Ishikawa (cell line): ENCODE measurements at regions not wholly inside any gene's neighbourhood (a gene's known extent, or its start where the extent isn't known, plus 50 kb on each side); places are given as distances from the start of the nearest gene placed in this dataset.

Experiments
- CEBPB ChIP-seq: IDR thresholded peaks from 2 replicates; pipeline ENCODE4 v1.6.1; 2012
- CREB1 ChIP-seq: IDR thresholded peaks from 2 replicates; pipeline ENCODE4 v1.6.1; 2012; ENCODE audit warnings: low read depth
- EGR1 ChIP-seq: IDR thresholded peaks from 2 replicates; pipeline ENCODE4 v1.6.1; 2012
- EP300 ChIP-seq: IDR thresholded peaks from 2 replicates; pipeline ENCODE4 v1.6.1; 2012; ENCODE audit warnings: borderline replicate concordance
- RAD21 ChIP-seq: IDR thresholded peaks from 2 replicates; pipeline ENCODE4 v1.6.1; 2012; ENCODE audit warnings: low read depth
- TCF12 ChIP-seq: IDR thresholded peaks from 2 replicates; pipeline ENCODE4 v1.6.1; 2012; ENCODE audit warnings: low read depth
- TEAD4 ChIP-seq: IDR thresholded peaks from 2 replicates; pipeline ENCODE4 v1.6.1; 2012
- YY1 ChIP-seq: IDR thresholded peaks from 2 replicates; pipeline ENCODE4 v1.6.1; 2012; ENCODE audit warnings: low read depth
- TF ChIP-seq, protein P1 (sequence below): IDR thresholded peaks from 2 replicates; pipeline ENCODE4 v1.6.1; 2012
- TF ChIP-seq, protein P2 (sequence below): IDR thresholded peaks from 2 replicates; pipeline ENCODE4 v1.6.1; 2012
- TF ChIP-seq, protein P3 (sequence below): IDR thresholded peaks from 2 replicates; pipeline ENCODE4 v1.6.1; 2012; ENCODE audit warnings: low read depth, mild to moderate bottlenecking

DNA sequence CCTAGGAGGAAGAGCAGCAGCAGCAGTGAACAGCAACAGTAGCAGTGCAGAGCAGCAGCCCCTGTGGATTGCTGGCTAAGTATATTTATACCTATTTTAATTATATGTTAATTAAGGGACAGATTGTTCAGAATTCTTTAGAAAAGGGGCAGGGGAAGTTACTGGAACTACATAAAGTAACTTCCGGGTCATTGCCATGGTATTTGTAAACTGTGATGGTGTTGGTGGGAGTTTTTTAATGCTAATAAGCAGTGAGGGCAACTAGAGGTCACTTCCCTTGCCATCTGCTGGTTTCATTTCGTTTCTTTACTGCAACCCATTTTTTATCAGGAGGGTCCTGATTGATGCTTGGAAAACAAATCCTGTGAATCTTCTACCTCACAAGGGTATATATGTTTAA, 229.8 kb upstream of the PODXL start:
- TF ChIP-seq, protein P1, sequence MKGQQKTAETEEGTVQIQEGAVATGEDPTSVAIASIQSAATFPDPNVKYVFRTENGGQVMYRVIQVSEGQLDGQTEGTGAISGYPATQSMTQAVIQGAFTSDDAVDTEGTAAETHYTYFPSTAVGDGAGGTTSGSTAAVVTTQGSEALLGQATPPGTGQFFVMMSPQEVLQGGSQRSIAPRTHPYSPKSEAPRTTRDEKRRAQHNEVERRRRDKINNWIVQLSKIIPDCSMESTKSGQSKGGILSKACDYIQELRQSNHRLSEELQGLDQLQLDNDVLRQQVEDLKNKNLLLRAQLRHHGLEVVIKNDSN = no peak
- TF ChIP-seq TEAD4 (no peak), EP300 (no peak), CREB1 (no peak), YY1 (no peak), RAD21 (no peak), TCF12 (no peak), EGR1 (no peak), CEBPB (no peak)
- TF ChIP-seq, protein P2, sequence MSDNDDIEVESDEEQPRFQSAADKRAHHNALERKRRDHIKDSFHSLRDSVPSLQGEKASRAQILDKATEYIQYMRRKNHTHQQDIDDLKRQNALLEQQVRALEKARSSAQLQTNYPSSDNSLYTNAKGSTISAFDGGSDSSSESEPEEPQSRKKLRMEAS = no peak
- TF ChIP-seq, protein P3, sequence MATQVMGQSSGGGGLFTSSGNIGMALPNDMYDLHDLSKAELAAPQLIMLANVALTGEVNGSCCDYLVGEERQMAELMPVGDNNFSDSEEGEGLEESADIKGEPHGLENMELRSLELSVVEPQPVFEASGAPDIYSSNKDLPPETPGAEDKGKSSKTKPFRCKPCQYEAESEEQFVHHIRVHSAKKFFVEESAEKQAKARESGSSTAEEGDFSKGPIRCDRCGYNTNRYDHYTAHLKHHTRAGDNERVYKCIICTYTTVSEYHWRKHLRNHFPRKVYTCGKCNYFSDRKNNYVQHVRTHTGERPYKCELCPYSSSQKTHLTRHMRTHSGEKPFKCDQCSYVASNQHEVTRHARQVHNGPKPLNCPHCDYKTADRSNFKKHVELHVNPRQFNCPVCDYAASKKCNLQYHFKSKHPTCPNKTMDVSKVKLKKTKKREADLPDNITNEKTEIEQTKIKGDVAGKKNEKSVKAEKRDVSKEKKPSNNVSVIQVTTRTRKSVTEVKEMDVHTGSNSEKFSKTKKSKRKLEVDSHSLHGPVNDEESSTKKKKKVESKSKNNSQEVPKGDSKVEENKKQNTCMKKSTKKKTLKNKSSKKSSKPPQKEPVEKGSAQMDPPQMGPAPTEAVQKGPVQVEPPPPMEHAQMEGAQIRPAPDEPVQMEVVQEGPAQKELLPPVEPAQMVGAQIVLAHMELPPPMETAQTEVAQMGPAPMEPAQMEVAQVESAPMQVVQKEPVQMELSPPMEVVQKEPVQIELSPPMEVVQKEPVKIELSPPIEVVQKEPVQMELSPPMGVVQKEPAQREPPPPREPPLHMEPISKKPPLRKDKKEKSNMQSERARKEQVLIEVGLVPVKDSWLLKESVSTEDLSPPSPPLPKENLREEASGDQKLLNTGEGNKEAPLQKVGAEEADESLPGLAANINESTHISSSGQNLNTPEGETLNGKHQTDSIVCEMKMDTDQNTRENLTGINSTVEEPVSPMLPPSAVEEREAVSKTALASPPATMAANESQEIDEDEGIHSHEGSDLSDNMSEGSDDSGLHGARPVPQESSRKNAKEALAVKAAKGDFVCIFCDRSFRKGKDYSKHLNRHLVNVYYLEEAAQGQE = no peak
